Spleen (tissue), 7 donors: ENCODE measurements at regions not wholly inside any gene's neighbourhood (a gene's known extent, or its start where the extent isn't known, plus 50 kb on each side); places are given as distances from the start of the nearest gene placed in this dataset.

ENCODE experiments used
- POLR2A ChIP-seq, 3 donors: fragments of 450-650 bp; IDR thresholded peaks; one replicate each; pipeline ENCODE4 v1.5.1; 2017; ENCODE audit warnings: antibody characterized with exemption in 3 of 3, mild to moderate bottlenecking in 1 of 3
- TF ChIP-seq, protein P1 (sequence below), 11 experiments: fragments of 200-600 bp in 7 of 11; fragments of 450-650 bp in 4 of 11; sonication (generic) in 4 of 11; IDR thresholded peaks in 8 of 11; conservative IDR thresholded peaks in 3 of 11; 1 replicate in 7 of 11; 2 replicates in 4 of 11; pipeline versions ENCODE4 v1.4.0 to v1.8.0; 2016 to 2021; ENCODE audit warnings: antibody characterized with exemption in 11 of 11, inconsistent platforms in 4 of 11, mild to moderate bottlenecking in 1 of 11
- donor health status: DM: no; HTN: no; CAD: no; lungs with moderate emphysema.
- donor health status: DM: no; HTN: no; CAD: no.
- donor health status: DM: no; HTN: no; CAD: no.

DNA sequence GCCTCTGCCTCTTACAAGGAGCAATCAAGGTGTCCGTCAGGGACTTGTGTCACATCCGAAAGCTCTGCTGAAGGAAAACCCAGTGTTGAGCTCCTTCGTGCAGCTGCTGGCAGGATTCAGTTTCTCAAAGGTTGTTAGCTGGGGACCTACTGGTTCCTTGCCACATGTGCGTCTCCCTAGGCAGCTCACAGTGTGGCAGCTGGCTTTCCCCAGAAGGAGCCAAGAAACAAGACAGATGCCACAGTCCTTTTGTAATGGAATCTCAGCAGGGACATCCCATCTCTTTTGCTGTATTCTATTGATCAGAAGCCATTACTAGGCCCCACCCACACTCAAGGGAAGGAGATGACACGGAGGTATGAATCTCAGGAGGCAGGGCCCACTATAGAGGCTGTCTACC lies 488.8 kb downstream of the CD83 start:
- TF ChIP-seq POLR2A (IDR thresholded peaks at IDR 0.05), result no peak
- TF ChIP-seq, protein P1, sequence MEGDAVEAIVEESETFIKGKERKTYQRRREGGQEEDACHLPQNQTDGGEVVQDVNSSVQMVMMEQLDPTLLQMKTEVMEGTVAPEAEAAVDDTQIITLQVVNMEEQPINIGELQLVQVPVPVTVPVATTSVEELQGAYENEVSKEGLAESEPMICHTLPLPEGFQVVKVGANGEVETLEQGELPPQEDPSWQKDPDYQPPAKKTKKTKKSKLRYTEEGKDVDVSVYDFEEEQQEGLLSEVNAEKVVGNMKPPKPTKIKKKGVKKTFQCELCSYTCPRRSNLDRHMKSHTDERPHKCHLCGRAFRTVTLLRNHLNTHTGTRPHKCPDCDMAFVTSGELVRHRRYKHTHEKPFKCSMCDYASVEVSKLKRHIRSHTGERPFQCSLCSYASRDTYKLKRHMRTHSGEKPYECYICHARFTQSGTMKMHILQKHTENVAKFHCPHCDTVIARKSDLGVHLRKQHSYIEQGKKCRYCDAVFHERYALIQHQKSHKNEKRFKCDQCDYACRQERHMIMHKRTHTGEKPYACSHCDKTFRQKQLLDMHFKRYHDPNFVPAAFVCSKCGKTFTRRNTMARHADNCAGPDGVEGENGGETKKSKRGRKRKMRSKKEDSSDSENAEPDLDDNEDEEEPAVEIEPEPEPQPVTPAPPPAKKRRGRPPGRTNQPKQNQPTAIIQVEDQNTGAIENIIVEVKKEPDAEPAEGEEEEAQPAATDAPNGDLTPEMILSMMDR (IDR thresholded peaks at IDR 0.05 in 8 of 11, conservative IDR thresholded peaks at IDR 0.05 in 3 of 11), result no peak
